ENCODE measurements at regions not wholly inside any gene's neighbourhood (a gene's known extent, or its start where the extent isn't known, plus 50 kb on each side); places are given as distances from the start of the nearest gene placed in this dataset.
"Not testable (repeated sequence)": the region's sequence is repeated elsewhere in the genome, so short reads cannot be mapped to it uniquely, and the experiment has no call there.

DNA sequence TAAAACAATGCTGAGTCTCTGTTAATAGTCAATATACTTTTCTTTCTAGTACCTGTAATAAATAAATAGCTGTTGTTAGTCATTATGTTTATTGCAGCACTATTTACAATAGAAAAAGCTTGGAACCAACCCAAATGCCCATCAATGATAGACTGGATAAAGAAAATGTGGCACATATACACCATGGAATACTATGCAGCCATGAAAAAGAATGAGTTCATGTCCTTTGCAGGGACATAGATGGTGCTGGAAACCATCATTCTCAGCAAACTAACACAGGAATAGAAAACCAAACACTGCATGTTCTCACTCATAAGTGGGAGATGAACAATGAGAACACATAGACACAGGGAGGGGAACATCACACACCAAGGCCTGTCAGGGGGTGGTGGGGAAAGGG lies 1341.9 kb upstream of the PCDH7 start:
- not testable (repeated sequence) for TF ChIP-seq CTCF, POLR2A (IDR thresholded peaks at IDR 0.05)

Data from body of pancreas (tissue), 4 donors.